ENCODE measurements at regions not wholly inside any gene's neighbourhood (a gene's known extent, or its start where the extent isn't known, plus 50 kb on each side); places are given as distances from the start of the nearest gene placed in this dataset.

- Histone ChIP-seq H3K36me3 (no peaks in the 10 kb centered on the region), H3K4me3 (no peak overlapping the region), H3K27ac (no peak overlapping the region), H3K9me3 (no peaks in the 10 kb centered on the region), H3K27me3 (peaks cover 0 to 4% (median 0%) of the 10 kb centered on the region in 3 donors), H3K4me1 (peaks cover 0 to 9% of the 10 kb centered on the region in 2 donors)
- ATAC-seq (peak in 1 of 2 donors; percentile 52), DNase-seq (no peak)
- intact Hi-C loops (cut with DNase I; ENCODE audit: low total_unique reads) (no loop called here), in situ Hi-C loops (cut with MboI; ENCODE audit: low sequenced_read_pairs in 4 of 4) (no loop called here)
- no peak for TF ChIP-seq POLR2A (IDR thresholded peaks at IDR 0.05)
- TF ChIP-seq, protein P1, sequence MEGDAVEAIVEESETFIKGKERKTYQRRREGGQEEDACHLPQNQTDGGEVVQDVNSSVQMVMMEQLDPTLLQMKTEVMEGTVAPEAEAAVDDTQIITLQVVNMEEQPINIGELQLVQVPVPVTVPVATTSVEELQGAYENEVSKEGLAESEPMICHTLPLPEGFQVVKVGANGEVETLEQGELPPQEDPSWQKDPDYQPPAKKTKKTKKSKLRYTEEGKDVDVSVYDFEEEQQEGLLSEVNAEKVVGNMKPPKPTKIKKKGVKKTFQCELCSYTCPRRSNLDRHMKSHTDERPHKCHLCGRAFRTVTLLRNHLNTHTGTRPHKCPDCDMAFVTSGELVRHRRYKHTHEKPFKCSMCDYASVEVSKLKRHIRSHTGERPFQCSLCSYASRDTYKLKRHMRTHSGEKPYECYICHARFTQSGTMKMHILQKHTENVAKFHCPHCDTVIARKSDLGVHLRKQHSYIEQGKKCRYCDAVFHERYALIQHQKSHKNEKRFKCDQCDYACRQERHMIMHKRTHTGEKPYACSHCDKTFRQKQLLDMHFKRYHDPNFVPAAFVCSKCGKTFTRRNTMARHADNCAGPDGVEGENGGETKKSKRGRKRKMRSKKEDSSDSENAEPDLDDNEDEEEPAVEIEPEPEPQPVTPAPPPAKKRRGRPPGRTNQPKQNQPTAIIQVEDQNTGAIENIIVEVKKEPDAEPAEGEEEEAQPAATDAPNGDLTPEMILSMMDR (IDR thresholded peaks at IDR 0.05 in 4 of 5, conservative IDR thresholded peaks at IDR 0.05 in 1 of 5), result no peak
Observed at GRCh38 chr3:194200422-194201081, 64.6 kb downstream of the HES1 start.

DNA sequence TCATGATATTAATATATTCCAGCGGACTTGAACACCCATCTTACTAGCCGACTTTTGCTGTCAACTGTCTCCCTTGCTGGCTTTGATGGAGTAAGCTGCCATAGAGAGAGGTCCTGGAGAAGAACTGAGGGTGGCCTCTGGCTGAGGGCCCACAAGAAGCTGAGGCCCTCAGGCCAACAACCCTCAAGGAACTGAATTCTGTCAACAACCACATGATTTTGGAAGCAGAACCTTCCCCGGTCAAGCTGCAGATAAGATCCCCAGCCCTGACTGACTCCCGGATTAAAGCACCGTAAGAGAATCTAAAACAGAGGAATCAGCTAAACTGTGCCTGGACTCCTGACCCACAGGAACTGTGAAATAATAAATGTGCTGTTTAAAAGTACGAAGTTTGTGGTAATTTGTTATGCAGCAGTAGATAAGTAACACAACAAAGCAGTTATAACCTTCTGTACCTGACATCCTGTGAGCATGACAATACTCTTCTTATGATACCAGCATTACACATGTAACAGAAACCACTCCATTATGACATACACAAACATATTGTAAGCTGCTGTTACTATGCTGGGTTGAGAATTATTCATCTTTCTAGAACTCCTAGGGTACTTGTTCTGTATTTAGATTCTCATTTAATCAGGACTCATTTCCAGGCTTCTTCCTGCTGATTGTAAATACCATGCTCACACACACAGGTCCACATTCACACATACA, 66.2 kb downstream of the HES1 start:
- intact Hi-C loops (cut with DNase I; ENCODE audit: low total_unique reads) (no loop called here), in situ Hi-C loops (cut with MboI; ENCODE audit: low sequenced_read_pairs in 4 of 4) (no loop called here)
- no peaks in the 10 kb centered on the region for H3K36me3 ChIP-seq
- H3K9me3 ChIP-seq, result no peaks in the 10 kb centered on the region
- H3K27me3 ChIP-seq, result peaks cover 0 to 4% (median 0%) of the 10 kb centered on the region in 3 donors
- no peak overlapping the region for H3K4me3 ChIP-seq
- no peak for TF ChIP-seq POLR2A (IDR thresholded peaks at IDR 0.05)
- TF ChIP-seq, protein P1 (IDR thresholded peaks at IDR 0.05 in 4 of 5, conservative IDR thresholded peaks at IDR 0.05 in 1 of 5), result no peak
- peaks cover 0 to 9% of the 10 kb centered on the region in 2 donors for H3K4me1 ChIP-seq
- ATAC-seq (no peak), DNase-seq (no peak)
- H3K27ac ChIP-seq, result no peak overlapping the region

- no peak for TF ChIP-seq POLR2A (IDR thresholded peaks at IDR 0.05)
- TF ChIP-seq, protein P1 (IDR thresholded peaks at IDR 0.05 in 4 of 5, conservative IDR thresholded peaks at IDR 0.05 in 1 of 5), result no peak
- in situ Hi-C loops (cut with MboI; ENCODE audit: low sequenced_read_pairs in 4 of 4), result no loop called here
- Histone ChIP-seq H3K27me3 (peaks cover 0 to 4% (median 0%) of the 10 kb centered on the region in 3 donors), H3K9me3 (no peaks in the 10 kb centered on the region), H3K36me3 (no peaks in the 10 kb centered on the region), H3K4me1 (peaks cover 0 to 9% of the 10 kb centered on the region in 2 donors), H3K4me3 (peak overlapping the region in 2 of 4 donors; percentile 20 to 36), H3K27ac (no peak overlapping the region)
- intact Hi-C loops (cut with DNase I; ENCODE audit: low total_unique reads), result no loop called here
- DNase-seq (no peak), ATAC-seq (no peak)
Observed at GRCh38 chr3:194203482-194204041, 67.6 kb downstream of the HES1 start.

DNA sequence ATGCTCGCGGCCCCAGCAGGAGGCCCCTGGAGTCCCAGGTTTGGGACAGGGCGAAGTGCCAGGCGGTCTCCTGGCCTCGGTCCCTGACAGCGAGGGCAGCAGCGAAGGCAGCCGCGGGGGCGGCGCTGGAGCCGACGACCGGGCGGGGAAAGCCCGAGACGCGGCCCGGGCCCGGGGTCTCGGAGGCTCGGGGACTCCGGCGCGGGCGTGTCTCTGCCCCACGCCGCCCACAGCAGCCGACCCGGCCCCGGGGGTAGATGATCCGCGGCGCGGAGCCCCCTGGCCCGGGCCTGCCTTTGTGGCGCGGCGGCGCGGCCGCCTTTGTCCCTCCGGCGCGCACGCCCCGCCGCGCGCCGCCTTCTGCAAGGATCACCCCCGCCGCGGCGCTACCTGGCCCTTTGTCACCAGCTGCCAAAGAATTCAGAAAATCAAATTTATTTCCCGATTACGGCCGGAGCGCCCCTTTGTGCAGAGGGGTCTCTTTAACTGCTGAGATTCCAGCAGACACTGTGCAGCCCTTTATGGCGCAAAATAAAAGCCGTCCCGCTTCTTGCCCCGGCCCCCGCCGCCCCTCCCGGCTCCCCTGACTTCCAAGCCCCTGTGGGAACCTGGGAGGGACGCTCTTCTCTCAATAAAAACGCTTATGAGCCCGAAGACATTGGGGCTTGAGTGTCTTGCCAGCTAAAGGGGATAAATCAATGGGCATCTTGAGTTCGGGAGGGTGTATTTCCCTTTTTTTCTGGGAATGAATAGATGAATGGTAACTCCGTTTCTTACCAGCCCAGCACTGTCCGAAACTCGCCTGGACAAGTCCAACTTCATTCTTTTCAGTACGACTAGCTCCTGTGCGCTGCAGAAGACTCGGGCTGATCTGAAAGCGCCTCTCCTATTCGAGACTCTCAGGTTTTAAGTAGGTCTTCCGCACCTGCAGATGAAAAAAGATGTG, 68.4 kb downstream of the HES1 start:
- ATAC-seq (no peak), DNase-seq (no peak)
- intact Hi-C loops (cut with DNase I; ENCODE audit: low total_unique reads), result no loop called here
- H3K4me3 ChIP-seq, result peak overlapping the region in 2 of 4 donors; percentile 20 to 36
- H3K27ac ChIP-seq, result no peak overlapping the region
- in situ Hi-C loops (cut with MboI; ENCODE audit: low sequenced_read_pairs in 4 of 4), result no loop called here
- no peak for TF ChIP-seq POLR2A (IDR thresholded peaks at IDR 0.05)
- TF ChIP-seq, protein P1 (IDR thresholded peaks at IDR 0.05 in 4 of 5, conservative IDR thresholded peaks at IDR 0.05 in 1 of 5), result no peak
- H3K27me3 ChIP-seq, result peaks cover 0 to 4% (median 0%) of the 10 kb centered on the region in 3 donors
- H3K9me3 ChIP-seq, result no peaks in the 10 kb centered on the region
- H3K4me1 ChIP-seq, result peaks cover 0 to 9% of the 10 kb centered on the region in 2 donors
- no peaks in the 10 kb centered on the region for H3K36me3 ChIP-seq

Measured in gastrocnemius medialis (tissue), 4 donors.